HuH-7.5 (cell line): ENCODE measurements at regions not wholly inside any gene's neighbourhood (a gene's known extent, or its start where the extent isn't known, plus 50 kb on each side); places are given as distances from the start of the nearest gene placed in this dataset.

Experiments
- DNase-seq: peaks from one replicate; pipeline ENCODE4 v3.0.0; 2011; ENCODE audit warnings: low spot score

GRCh38 chr10:44619975-44620374, 235.1 kb upstream of the CXCL12 start:
- DNase-seq = no peak

GRCh38 chr10:44627591-44628354, 242.9 kb upstream of the CXCL12 start:
- DNase-seq = no peak

GRCh38 chr10:44628921-44629320, 244.0 kb upstream of the CXCL12 start:
- DNase-seq = no peak

GRCh38 chr10:44635176-44635575, 250.3 kb upstream of the CXCL12 start:
- no peak for DNase-seq

GRCh38 chr10:44636625-44637024, 251.7 kb upstream of the CXCL12 start:
- DNase-seq = no peak

GRCh38 chr10:44640429-44640828, 255.5 kb upstream of the CXCL12 start:
- no peak for DNase-seq

- no peak for DNase-seq
Measured at GRCh38 chr10:44647473-44647872, 262.6 kb upstream of the CXCL12 start.

GRCh38 chr10:44647877-44648542, 263.1 kb upstream of the CXCL12 start:
- DNase-seq = no peak

- DNase-seq = no peak
Measured at GRCh38 chr10:44650691-44651661, 260.2 kb upstream of the TMEM72 start.

- DNase-seq = no peak
Measured at GRCh38 chr10:44651834-44652233, 259.3 kb upstream of the TMEM72 start.

- no peak for DNase-seq
Measured at GRCh38 chr10:44659320-44659719, 251.8 kb upstream of the TMEM72 start.

GRCh38 chr10:44660271-44660670, 250.9 kb upstream of the TMEM72 start:
- DNase-seq = no peak

GRCh38 chr10:44662051-44662450, 249.1 kb upstream of the TMEM72 start:
- no peak for DNase-seq

- no peak for DNase-seq
Measured at GRCh38 chr10:44668336-44668735, 242.8 kb upstream of the TMEM72 start.

GRCh38 chr10:44671319-44671718, 239.8 kb upstream of the TMEM72 start:
- DNase-seq = no peak

- DNase-seq = no peak
Measured at GRCh38 chr10:44673245-44673983, 237.7 kb upstream of the TMEM72 start.

- no peak for DNase-seq
Measured at GRCh38 chr10:44674536-44675386, 236.4 kb upstream of the TMEM72 start.

- DNase-seq = no peak
Measured at GRCh38 chr10:44675387-44675874, 235.7 kb upstream of the TMEM72 start.

GRCh38 chr10:44680764-44681163, 230.4 kb upstream of the TMEM72 start:
- DNase-seq = no peak

GRCh38 chr10:44682507-44682906, 228.6 kb upstream of the TMEM72 start:
- DNase-seq = no peak

- no peak for DNase-seq
Measured at GRCh38 chr10:44684661-44685060, 226.5 kb upstream of the TMEM72 start.
